ENCODE measurements at regions not wholly inside any gene's neighbourhood (a gene's known extent, or its start where the extent isn't known, plus 50 kb on each side); places are given as distances from the start of the nearest gene placed in this dataset.

DNA sequence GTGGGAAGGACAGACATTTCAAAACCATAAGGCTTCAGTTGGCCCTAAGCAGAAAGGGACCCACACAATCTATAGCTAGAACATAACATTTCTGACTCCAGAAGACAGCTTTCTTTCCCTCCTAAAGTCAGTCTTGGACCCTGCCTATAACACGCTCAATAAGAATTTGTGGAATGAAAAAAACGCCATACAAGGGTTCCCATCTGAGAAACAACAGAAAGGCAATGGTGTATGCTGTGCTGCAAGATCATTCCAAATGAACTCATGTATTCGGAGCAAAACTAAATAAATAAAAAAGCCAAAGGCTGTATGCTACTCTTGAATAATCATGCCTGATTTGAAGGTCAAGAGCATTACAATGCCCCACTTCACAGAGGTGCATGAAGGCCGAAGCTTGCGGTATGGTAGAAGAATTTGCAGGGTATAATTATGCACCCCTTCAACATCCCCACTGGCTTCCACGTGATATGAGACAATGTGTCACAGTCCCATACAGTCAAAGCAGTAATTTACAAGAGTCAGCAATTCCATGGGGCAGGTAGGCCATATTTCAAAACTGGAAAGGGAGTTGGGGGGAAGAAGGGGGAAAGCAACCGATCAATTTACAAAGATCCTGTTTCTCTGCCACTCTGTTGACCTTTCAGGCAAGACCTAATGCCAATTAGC is 61.4 kb upstream of the SLC14A2 start:
- H3K9me3 ChIP-seq (ENCODE audit: control insufficient read depth in 1 of 2, insufficient read depth in 1 of 2, low read depth in 1 of 2, low read length in 2 of 2): no peaks in the 10 kb centered on the region
- no peak for DNase-seq (ENCODE audit: low read depth, low spot score)

DNA sequence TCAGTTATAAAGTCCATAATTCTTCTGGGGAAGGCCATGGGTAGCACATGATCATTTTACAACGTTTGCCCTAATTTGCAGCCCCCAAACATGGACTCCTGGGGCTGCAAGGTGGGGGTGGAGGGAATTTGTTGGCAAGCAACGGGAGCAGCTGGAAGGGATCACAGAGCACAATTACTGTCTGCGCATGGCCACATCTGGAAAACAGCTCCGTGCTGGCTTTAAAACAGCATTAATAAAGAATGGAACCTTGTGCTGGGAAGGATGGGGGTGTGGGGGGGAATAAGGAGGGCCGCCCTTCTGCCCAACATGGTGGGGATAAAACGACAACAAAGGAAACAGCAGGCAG is 60.9 kb upstream of the SLC14A2 start:
- Histone ChIP-seq H3K27ac (ENCODE audit: low read depth, low read length) (no peak overlapping the region), H3K9me2 (ENCODE audit: insufficient read depth) (no peaks in the 10 kb centered on the region), H3K9me3 (ENCODE audit: control insufficient read depth in 1 of 2, insufficient read depth in 1 of 2, low read depth in 1 of 2, low read length in 2 of 2) (no peaks in the 10 kb centered on the region), H3K79me2 (ENCODE audit: insufficient read depth, low read length) (no peaks in the 10 kb centered on the region), H3K27me3 (ENCODE audit: insufficient read depth, low read length) (peaks cover 21% of the 10 kb centered on the region), H3K4me3 (replicated peaks in 1 of 2; ENCODE audit: low read depth in 1 of 2, low read length in 2 of 2) (no peak overlapping the region), H3K4me1 (ENCODE audit: control insufficient read depth in 1 of 2, insufficient read depth in 2 of 2, low read length in 2 of 2) (no peaks in the 10 kb centered on the region), H2AFZ (ENCODE audit: low read depth, low read length, poor library complexity, severe bottlenecking) (no peak overlapping the region), H3K36me3 (ENCODE audit: control insufficient read depth in 1 of 2, insufficient read depth in 2 of 2, low read length in 2 of 2) (no peaks in the 10 kb centered on the region), H3K9ac (ENCODE audit: low read length) (no peak overlapping the region), H4K20me1 (ENCODE audit: insufficient read depth) (no peaks in the 10 kb centered on the region), H3K4me2 (ENCODE audit: low read length) (no peak overlapping the region)
- ATAC-seq: no peak
- CTCF ChIA-PET: no interaction called here
- POLR2A ChIA-PET: no interaction called here
- intact Hi-C loops (cut with micrococcal nuclease): no loop called here
- no TSS peak for BruUV-seq (replicated peaks)
- no peak for DNase-seq (ENCODE audit: low read depth, low spot score)
- RAD21 ChIA-PET (ENCODE audit: low non-redundant PET in 1 of 2, low total read pairs in 2 of 2, uncharacterized antibody in 2 of 2, unreplicated experiment in 2 of 2): no interaction called here
- TF ChIP-seq ZFX (IDR thresholded peaks at IDR 0.05) (no peak), TCF7L2 (IDR thresholded peaks at IDR 0.05; ENCODE audit: borderline replicate concordance, extremely low read depth, insufficient read depth, insufficient read length) (no peak), SRF (IDR thresholded peaks at IDR 0.05; ENCODE audit: low read depth) (no peak), SP1 (IDR thresholded peaks at IDR 0.05; ENCODE audit: low read depth) (no peak)

More for the DNA sequence above, 61.4 kb upstream of the SLC14A2 start:
- ATAC-seq: no peak
- H3K4me1 ChIP-seq (ENCODE audit: control insufficient read depth in 1 of 2, insufficient read depth in 2 of 2, low read length in 2 of 2): no peaks in the 10 kb centered on the region
- H3K9ac ChIP-seq (ENCODE audit: low read length): no peak overlapping the region
- H3K9me2 ChIP-seq (ENCODE audit: insufficient read depth): no peaks in the 10 kb centered on the region
- H3K4me2 ChIP-seq (ENCODE audit: low read length): no peak overlapping the region
- H3K27ac ChIP-seq (ENCODE audit: low read depth, low read length): no peak overlapping the region
- RAD21 ChIA-PET (ENCODE audit: low non-redundant PET in 1 of 2, low total read pairs in 2 of 2, uncharacterized antibody in 2 of 2, unreplicated experiment in 2 of 2): no interaction called here
- H4K20me1 ChIP-seq (ENCODE audit: insufficient read depth): no peaks in the 10 kb centered on the region
- H3K36me3 ChIP-seq (ENCODE audit: control insufficient read depth in 1 of 2, insufficient read depth in 2 of 2, low read length in 2 of 2): no peaks in the 10 kb centered on the region
- H3K79me2 ChIP-seq (ENCODE audit: insufficient read depth, low read length): no peaks in the 10 kb centered on the region
- no TSS peak for BruUV-seq (replicated peaks)
- intact Hi-C loops (cut with micrococcal nuclease): no loop called here
- peaks cover 22% of the 10 kb centered on the region for H3K27me3 ChIP-seq (ENCODE audit: insufficient read depth, low read length)
- CTCF ChIA-PET: no interaction called here
- POLR2A ChIA-PET: no interaction called here
- TF ChIP-seq RAD21 (IDR thresholded peaks at IDR 0.05; ENCODE audit: low read depth): no peak
- H3K4me3 ChIP-seq (replicated peaks in 1 of 2; ENCODE audit: low read depth in 1 of 2, low read length in 2 of 2): no peak overlapping the region
- H2AFZ ChIP-seq (ENCODE audit: low read depth, low read length, poor library complexity, severe bottlenecking): no peak overlapping the region
